ENCODE measurements at regions not wholly inside any gene's neighbourhood (a gene's known extent, or its start where the extent isn't known, plus 50 kb on each side); places are given as distances from the start of the nearest gene placed in this dataset.

GRCh38 chr11:70486731-70487130, 88.4 kb downstream of the CTTN start:
- no peaks in the 10 kb centered on the region for H3K36me3 ChIP-seq
- peaks cover 39% of the 10 kb centered on the region for H3K9me3 ChIP-seq
- no peak for TF ChIP-seq Cebpa-rat (IDR thresholded peaks at IDR 0.05)
- no peak overlapping the region for H3K4me2 ChIP-seq
- H3K27ac ChIP-seq: no peak overlapping the region
- no peak overlapping the region for H3K4me3 ChIP-seq
- H3K4me1 ChIP-seq: peaks cover 21% of the 10 kb centered on the region
- H3K27me3 ChIP-seq: no peaks in the 10 kb centered on the region
- no peak overlapping the region for H3K9ac ChIP-seq
- no peaks in the 10 kb centered on the region for H4K20me1 ChIP-seq

GRCh38 chr11:70487160-70487559, 88.8 kb downstream of the CTTN start:
- Histone ChIP-seq H3K4me1 (peaks cover 17% of the 10 kb centered on the region), H3K36me3 (no peaks in the 10 kb centered on the region), H3K4me2 (no peak overlapping the region; the same call in 1 of the 2 replicates), H3K9ac (no peak overlapping the region), H3K4me3 (no peak overlapping the region), H3K27ac (no peak overlapping the region), H3K27me3 (no peaks in the 10 kb centered on the region), H4K20me1 (no peaks in the 10 kb centered on the region), H3K9me3 (peaks cover 43% of the 10 kb centered on the region)
- TF ChIP-seq Cebpa-rat (IDR thresholded peaks at IDR 0.05): no peak

- Histone ChIP-seq H3K4me3 (no peak overlapping the region), H4K20me1 (no peaks in the 10 kb centered on the region), H3K9ac (no peak overlapping the region), H3K36me3 (no peaks in the 10 kb centered on the region), H3K27ac (no peak overlapping the region), H3K9me3 (peaks cover 48% of the 10 kb centered on the region), H3K27me3 (no peaks in the 10 kb centered on the region), H3K4me1 (peaks cover 11% of the 10 kb centered on the region), H3K4me2 (peak overlapping the region; percentile 45)
- no peak for TF ChIP-seq Cebpa-rat (IDR thresholded peaks at IDR 0.05)
Observed at GRCh38 chr11:70487756-70488155, 89.4 kb downstream of the CTTN start.

GRCh38 chr11:70488171-70488703, 89.9 kb downstream of the CTTN start:
- peaks cover 6% of the 10 kb centered on the region; the same call in 1 of the 2 replicates for H3K4me1 ChIP-seq
- H3K4me3 ChIP-seq: no peak overlapping the region
- H4K20me1 ChIP-seq: no peaks in the 10 kb centered on the region
- peaks cover 48% of the 10 kb centered on the region for H3K9me3 ChIP-seq
- no peak overlapping the region for H3K9ac ChIP-seq
- H3K36me3 ChIP-seq: no peaks in the 10 kb centered on the region
- no peak overlapping the region for H3K27ac ChIP-seq
- no peak for TF ChIP-seq Cebpa-rat (IDR thresholded peaks at IDR 0.05)
- H3K4me2 ChIP-seq: peak overlapping the region; percentile 45
- H3K27me3 ChIP-seq: no peaks in the 10 kb centered on the region

GRCh38 chr11:70489276-70489675, 90.9 kb downstream of the CTTN start:
- Histone ChIP-seq H3K4me1 (peaks cover 6% of the 10 kb centered on the region; the same call in 1 of the 2 replicates), H3K9me3 (peaks cover 48% of the 10 kb centered on the region), H3K9ac (no peak overlapping the region), H3K4me2 (no peak overlapping the region), H3K4me3 (no peak overlapping the region), H3K27me3 (no peaks in the 10 kb centered on the region), H3K36me3 (no peaks in the 10 kb centered on the region), H4K20me1 (no peaks in the 10 kb centered on the region), H3K27ac (no peak overlapping the region)
- TF ChIP-seq Cebpa-rat (IDR thresholded peaks at IDR 0.05): no peak

- Histone ChIP-seq H3K4me1 (peaks cover 7% of the 10 kb centered on the region; the same call in 1 of the 2 replicates), H3K9me3 (peaks cover 48% of the 10 kb centered on the region), H3K4me2 (no peak overlapping the region), H3K27ac (no peak overlapping the region), H3K36me3 (no peaks in the 10 kb centered on the region), H3K9ac (no peak overlapping the region), H4K20me1 (no peaks in the 10 kb centered on the region), H3K27me3 (no peaks in the 10 kb centered on the region), H3K4me3 (no peak overlapping the region)
- TF ChIP-seq Cebpa-rat (IDR thresholded peaks at IDR 0.05): no peak
Observed at GRCh38 chr11:70490208-70490607, 91.9 kb downstream of the CTTN start.

GRCh38 chr11:70490723-70491558, 92.6 kb downstream of the CTTN start:
- Histone ChIP-seq H3K4me1 (peaks cover 14% of the 10 kb centered on the region; the same call in 1 of the 2 replicates), H3K27ac (no peak overlapping the region), H3K36me3 (no peaks in the 10 kb centered on the region), H3K9ac (no peak overlapping the region), H3K4me2 (no peak overlapping the region), H4K20me1 (no peaks in the 10 kb centered on the region), H3K9me3 (peaks cover 48% of the 10 kb centered on the region), H3K27me3 (no peaks in the 10 kb centered on the region), H3K4me3 (no peak overlapping the region)
- no peak for TF ChIP-seq Cebpa-rat (IDR thresholded peaks at IDR 0.05)

GRCh38 chr11:70491696-70492472, 93.6 kb downstream of the CTTN start:
- no peaks in the 10 kb centered on the region for H3K36me3 ChIP-seq
- H4K20me1 ChIP-seq: no peaks in the 10 kb centered on the region
- H3K27ac ChIP-seq: no peak overlapping the region
- peaks cover 39% of the 10 kb centered on the region for H3K9me3 ChIP-seq
- H3K9ac ChIP-seq: no peak overlapping the region
- peaks cover 15% of the 10 kb centered on the region; the same call in 1 of the 2 replicates for H3K4me1 ChIP-seq
- H3K4me3 ChIP-seq: no peak overlapping the region
- TF ChIP-seq Cebpa-rat (IDR thresholded peaks at IDR 0.05): no peak
- no peaks in the 10 kb centered on the region for H3K27me3 ChIP-seq
- H3K4me2 ChIP-seq: no peak overlapping the region

GRCh38 chr11:70493089-70493474, 94.8 kb downstream of the CTTN start:
- Histone ChIP-seq H3K27ac (no peak overlapping the region), H3K36me3 (no peaks in the 10 kb centered on the region), H4K20me1 (no peaks in the 10 kb centered on the region), H3K4me2 (no peak overlapping the region), H3K27me3 (no peaks in the 10 kb centered on the region), H3K4me3 (no peak overlapping the region), H3K9me3 (peaks cover 33% of the 10 kb centered on the region), H3K4me1 (peaks cover 17% of the 10 kb centered on the region), H3K9ac (no peak overlapping the region)
- TF ChIP-seq Cebpa-rat (IDR thresholded peaks at IDR 0.05): no peak

- TF ChIP-seq Cebpa-rat (IDR thresholded peaks at IDR 0.05): no peak
- no peak overlapping the region for H3K4me2 ChIP-seq
- no peak overlapping the region for H3K27ac ChIP-seq
- H3K4me3 ChIP-seq: no peak overlapping the region
- no peaks in the 10 kb centered on the region for H3K27me3 ChIP-seq
- H3K4me1 ChIP-seq: peaks cover 16% of the 10 kb centered on the region
- peaks cover 33% of the 10 kb centered on the region for H3K9me3 ChIP-seq
- H3K9ac ChIP-seq: no peak overlapping the region
- H4K20me1 ChIP-seq: no peaks in the 10 kb centered on the region
- no peaks in the 10 kb centered on the region for H3K36me3 ChIP-seq
Observed at GRCh38 chr11:70493891-70494290, 95.6 kb downstream of the CTTN start.

All from BLaER1 (cell line).